ENCODE measurements at regions not wholly inside any gene's neighbourhood (a gene's known extent, or its start where the extent isn't known, plus 50 kb on each side); places are given as distances from the start of the nearest gene placed in this dataset.
A peak's percentile ranks its signal among the peaks of the same experiment; 100 is the strongest.

DNA sequence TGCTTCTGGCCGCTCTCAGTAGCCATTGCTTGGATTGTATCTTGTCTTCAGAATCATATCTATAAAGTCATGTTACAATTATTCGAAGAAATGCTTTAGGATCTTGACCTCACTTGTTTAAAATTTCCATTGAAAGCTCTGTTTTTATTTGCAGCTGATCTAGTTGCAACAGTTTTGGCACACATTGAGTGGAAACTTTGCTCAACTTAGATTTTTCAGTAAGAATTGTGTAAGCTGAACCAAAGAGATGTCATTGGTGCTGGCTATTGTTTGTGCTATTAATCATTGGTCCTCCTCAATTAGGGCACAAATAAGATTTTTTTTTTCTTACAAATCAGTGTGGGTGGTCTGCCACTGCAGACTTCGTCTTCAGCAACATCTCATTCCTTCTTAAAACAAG lies 649.2 kb downstream of the MMUT start:
- DNase-seq = no peak

GRCh38 chr6:48809700-48810099 lies 653.4 kb downstream of the MMUT start:
- DNase-seq = no peak

GRCh38 chr6:48809245-48809644 lies 653.8 kb downstream of the MMUT start:
- no peak for DNase-seq

DNA sequence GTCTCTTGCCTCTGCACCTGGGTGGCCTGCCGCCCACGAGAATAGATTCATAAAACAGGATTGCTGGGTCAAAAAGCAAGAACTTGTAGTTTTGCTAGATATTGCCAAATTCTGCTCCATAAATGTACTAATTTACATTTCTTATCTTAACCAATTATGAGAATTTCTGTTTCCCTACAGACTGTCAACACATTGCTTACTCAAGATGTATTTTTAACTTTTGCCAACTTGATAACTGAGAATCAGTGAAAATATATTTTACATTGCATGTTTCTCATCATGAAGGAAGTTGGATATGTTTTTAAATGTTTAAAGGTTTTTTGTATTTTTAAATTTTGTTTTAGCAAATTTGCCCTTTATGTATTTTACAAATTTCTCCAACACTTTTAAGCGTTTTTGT lies 664.8 kb downstream of the MMUT start:
- DNase-seq = no peak

GRCh38 chr6:48782225-48782624 lies 671.2 kb upstream of the PTCHD4 start:
- DNase-seq = no peak

DNA sequence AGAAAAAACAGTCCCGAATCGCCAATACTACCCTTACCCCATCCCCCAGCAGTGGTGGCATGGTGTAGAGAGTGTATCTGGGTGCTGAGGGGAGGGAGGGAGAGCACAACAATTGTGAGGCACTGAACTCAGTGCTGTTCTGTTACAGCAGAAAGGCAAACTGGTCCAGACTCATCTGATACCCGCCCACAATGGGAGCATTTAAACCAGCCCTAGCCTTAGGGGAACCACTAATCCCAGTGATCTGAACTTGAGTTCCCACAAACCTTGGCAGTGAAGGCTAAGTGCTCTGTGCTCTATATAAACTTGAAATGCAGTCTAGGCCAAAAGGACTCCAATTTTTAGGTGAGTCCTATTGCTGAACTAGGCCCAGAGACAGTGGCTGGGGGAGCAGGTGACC lies 666.4 kb upstream of the PTCHD4 start:
- DNase-seq = no peak

GRCh38 chr6:48775157-48775556 lies 664.2 kb upstream of the PTCHD4 start:
- DNase-seq = no peak

GRCh38 chr6:48774276-48774675 lies 663.3 kb upstream of the PTCHD4 start:
- DNase-seq = no peak

GRCh38 chr6:48766349-48766748 lies 655.4 kb upstream of the PTCHD4 start:
- no peak for DNase-seq

DNA sequence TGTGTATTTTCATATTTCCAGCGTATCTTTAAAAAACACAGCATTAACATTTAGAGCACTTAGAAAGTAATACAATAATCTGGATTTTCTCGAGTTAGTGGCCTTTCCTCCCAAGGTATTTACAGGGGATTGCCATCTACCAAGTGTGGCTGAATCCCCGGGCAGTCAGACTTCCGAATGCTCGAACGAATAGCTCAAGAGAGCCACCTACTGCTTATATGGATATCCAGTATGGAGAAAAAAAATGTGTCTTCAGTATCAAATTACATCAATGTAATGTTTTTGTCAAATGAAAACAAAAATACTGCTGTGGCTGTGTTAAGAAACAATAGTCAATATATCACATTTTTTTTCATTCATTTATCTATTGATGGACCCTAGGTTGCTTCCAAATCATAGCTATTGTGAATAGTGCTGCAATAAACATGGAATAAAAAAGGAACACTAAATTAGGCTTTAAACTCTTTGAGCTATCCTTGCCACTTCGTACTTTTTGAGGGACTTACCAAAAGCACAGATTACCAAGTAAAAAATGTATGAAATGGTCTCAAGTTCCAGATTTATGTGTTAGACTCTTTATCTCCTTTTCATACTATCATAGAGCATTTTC lies 654.5 kb upstream of the PTCHD4 start:
- DNase-seq = peak in 1 of 2 donors; percentile 0

GRCh38 chr6:48764286-48765044 lies 653.5 kb upstream of the PTCHD4 start:
- DNase-seq = no peak

DNA sequence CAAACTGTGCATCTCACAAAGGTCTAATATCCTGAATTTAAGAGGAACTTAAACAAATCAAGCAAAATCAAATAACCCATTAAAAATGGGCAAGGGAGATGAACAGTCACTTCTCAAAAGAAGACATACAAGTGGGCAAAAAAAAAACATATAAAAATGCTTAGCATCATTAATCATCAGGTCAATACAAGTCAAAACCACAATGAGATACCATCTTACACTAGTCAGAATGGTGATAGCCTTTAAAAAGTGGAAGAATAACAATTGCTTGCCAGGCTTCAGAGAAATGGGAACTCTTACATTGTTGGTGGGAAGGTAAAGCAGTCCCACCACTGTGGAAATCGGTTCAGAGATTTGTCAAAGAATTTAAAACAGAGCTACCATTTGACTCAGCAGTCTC lies 646.7 kb upstream of the PTCHD4 start:
- no peak for DNase-seq

DNA sequence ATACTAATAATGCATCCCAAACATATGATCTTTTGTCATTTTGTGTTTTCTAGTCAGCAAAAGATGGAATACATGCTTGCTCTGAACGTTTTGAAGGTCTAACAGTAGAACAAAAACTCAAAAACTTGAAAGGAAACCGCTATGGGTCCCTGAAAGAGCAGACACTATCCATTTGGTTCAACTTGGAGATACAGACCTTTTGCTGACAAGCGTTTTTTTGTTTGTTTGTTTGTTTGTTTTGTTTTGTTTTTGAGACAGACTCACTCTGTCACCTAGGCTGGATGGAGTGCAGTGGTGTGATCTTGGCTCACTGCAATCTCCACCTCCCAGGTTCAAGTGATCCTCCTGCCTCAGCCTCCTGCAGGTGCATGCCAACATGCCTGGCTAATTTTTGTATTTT lies 644.3 kb upstream of the PTCHD4 start:
- DNase-seq = no peak

GRCh38 chr6:48754641-48755040 lies 643.6 kb upstream of the PTCHD4 start:
- no peak for DNase-seq

DNA sequence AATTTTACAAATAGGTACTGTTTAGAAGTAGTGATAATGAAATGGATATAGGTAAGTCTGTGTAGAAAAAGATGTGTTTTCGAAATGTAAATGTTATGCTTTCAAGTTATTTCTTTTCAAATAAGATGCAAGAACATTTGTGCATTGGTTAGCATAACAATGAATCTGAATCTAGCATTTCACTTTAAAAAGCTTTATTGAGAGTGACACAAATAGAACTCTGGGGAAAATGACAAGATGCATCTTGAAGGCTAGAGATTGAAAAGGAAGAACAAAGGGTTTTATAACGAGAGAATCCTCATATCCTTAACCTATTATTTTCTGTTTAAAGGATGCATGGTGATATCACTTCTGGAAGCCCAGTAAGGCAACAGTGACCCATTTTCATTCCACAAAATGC lies 639.9 kb upstream of the PTCHD4 start:
- no peak for DNase-seq

DNA sequence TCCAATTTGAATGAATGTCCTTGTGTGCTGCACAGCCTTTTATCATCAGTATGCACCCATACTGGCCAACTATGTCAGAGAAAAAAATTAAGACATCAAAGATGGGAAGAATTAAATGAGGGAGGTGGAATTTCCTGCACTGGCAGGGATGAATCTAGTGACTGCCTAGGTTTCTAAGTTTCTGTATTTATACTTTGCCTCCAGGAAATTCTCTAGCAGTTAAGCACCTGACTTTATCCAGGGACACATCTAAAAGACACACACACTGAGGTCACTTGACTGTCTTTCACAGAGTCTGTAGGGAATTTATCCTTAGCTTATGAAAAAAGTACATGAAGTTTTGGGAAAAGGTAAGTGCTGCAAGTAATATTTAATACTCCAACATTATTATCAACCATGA lies 636.5 kb upstream of the PTCHD4 start:
- DNase-seq = no peak

DNA sequence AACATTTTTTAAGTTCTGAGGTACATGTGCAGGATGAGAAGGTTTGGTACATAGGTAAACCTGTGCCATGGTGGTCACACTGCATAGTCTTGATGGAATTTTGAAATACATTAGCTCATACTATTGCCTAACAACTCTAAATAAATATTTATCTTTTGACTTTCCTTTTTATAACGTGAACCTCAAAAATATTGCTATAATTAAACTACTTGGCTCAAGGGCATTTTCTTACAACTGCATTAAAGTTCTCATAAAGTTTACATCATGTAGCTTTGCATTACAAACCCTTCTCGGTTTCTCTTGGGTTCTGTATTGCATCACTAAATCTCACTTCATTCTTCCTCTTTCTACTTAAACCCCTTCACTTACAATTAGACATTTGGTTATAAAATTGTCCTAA lies 636.0 kb upstream of the PTCHD4 start:
- no peak for DNase-seq

GRCh38 chr6:48744948-48745347 lies 634.0 kb upstream of the PTCHD4 start:
- DNase-seq = no peak

GRCh38 chr6:48743738-48744137 lies 632.7 kb upstream of the PTCHD4 start:
- DNase-seq = no peak

GRCh38 chr6:48736501-48737206 lies 625.7 kb upstream of the PTCHD4 start:
- DNase-seq = no peak

- DNase-seq = no peak
Observed at GRCh38 chr6:48735846-48736245, 624.8 kb upstream of the PTCHD4 start.

DNA sequence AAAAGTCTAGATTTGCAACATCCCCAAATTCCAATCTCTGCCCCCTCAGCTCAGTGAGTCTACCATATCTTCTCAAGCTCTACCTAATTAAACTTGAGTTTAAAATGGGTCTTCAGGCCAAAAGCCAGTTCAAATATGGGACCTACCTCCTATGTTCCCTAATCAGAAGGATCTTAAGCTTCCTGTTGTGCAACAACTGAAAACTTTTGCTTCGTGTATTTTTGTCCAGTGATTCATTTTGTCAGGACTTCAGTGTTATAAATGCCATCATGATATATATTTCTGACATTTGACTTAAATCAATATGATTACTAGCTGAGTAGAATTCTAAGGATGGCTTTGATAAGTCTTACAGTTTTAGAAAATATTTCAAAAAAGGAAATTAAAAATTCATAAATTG lies 622.6 kb upstream of the PTCHD4 start:
- no peak for DNase-seq

DNA sequence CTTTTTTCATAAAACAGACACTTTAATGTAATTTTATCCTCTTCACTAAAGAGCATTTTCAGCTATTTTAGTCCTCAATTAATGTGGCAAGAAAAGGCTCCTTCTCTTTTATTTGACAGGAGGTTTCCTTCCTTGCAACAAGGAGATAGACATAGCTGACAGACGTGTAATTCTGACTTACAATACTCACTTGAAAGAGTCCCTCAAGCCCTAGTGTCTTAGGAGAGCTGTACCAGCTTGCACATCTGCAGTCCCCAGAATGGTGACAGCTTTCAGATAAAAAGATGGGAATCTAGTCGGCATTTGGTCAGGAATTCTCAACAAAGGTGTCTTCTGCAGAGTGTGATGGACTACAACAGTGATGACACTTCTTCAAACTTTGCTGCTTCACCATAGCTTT lies 603.7 kb upstream of the PTCHD4 start:
- DNase-seq = no peak

DNA sequence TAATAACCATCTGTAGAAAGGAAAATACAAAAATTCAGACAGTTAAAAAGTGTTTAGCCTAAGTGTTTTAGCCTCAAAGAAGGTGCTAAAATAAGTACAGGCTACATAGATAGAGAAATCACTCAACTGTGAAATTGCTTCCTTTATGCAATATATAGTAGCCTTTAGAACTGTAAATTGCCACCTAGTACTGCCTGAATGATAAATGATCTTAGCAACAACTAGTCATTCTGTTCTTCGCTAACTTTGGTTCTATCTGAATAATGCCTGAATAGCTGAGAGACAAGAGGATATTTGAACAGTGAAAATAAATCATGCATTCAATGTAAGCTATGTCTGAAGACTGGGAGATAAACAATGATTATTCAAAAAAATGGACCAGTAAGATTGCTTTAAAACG lies 603.3 kb upstream of the PTCHD4 start:
- DNase-seq = no peak

All from stimulated activated CD4-positive, alpha-beta T cell treated with anti-CD3 and anti-CD28 coated beads, Interleukin-2, amount 100 ng/mL, for 24 hours (primary cell).